Skeletal muscle cell (primary cell): ENCODE measurements at regions not wholly inside any gene's neighbourhood (a gene's known extent, or its start where the extent isn't known, plus 50 kb on each side); places are given as distances from the start of the nearest gene placed in this dataset.

Experiments
- DNase-seq: peaks from one replicate; pipeline ENCODE4 v3.0.0-alpha.2; 2010; ENCODE audit warnings: low read depth
- H3K4me3 ChIP-seq: 2 replicates; pipeline ENCODE4 v1.5.1; 2011; ENCODE audit warnings: low read depth, mild to moderate bottlenecking, control low read depth, low read length, moderate library complexity

DNA sequence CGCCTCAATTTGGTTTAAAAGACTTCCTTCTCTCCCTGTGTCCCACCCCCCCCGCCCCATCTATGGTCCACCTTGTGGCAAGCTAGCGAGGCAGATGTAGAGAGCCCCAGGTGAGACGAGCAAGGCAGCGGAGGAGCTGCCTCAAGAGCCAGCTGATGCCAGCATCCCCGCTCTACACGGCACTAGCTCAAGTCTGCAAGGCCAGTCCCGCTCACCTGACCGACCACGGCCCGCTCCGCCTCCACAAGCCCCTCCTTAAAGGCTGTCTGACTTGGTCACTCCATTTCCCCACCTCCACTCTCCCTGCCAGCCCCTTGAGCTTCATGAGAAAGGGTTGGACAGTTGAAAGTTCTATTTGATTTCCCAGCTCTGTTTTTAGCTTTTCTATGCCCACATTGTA lies 56.2 kb upstream of the IGF1R start:
- no peak overlapping the region for H3K4me3 ChIP-seq
- DNase-seq = no peak

DNA sequence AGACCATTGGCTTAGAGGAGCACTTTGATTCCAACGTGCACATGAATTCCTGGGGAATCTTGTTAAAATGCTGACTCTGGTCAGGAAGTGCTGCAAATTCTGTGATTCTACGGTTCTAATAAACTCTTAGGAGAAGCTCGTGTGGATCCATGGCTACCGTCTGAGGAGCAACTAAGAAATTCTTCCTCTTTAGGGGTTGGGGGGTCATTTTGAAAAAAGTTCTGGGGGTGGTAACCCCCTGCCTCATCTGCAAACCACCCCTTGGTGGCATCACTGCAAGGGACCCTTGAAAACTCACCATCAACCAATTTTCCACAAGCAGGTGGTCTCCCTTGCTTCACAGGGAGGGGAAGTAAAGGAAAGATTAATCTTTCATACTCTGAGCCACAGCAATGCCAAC lies 52.2 kb upstream of the IGF1R start:
- H3K4me3 ChIP-seq = no peak overlapping the region
- no peak for DNase-seq

DNA sequence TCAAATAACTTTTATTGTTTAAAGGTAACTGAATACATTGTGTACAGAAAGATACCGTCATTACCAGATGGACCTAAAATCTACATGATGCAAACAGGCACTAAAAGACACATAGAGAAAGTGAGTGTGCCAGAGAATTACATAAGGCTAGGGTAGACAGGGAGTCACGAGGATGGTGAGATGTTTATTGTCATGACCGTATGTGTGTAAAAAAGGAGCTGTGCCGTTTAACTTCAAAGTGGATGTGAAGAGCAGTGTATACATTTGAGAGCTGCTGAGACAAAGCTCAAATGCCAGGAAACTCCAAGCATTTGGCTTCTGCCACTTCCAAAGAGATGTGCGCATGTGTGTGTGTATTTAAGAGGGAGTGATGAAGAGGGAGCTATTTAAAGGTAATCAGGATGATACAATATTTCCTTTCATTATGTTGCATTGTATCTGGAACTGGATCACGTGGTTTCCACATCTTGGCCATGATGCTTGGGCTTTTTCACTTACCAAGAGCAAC lies 51.4 kb upstream of the IGF1R start:
- no peak for DNase-seq
- H3K4me3 ChIP-seq = no peak overlapping the region

DNA sequence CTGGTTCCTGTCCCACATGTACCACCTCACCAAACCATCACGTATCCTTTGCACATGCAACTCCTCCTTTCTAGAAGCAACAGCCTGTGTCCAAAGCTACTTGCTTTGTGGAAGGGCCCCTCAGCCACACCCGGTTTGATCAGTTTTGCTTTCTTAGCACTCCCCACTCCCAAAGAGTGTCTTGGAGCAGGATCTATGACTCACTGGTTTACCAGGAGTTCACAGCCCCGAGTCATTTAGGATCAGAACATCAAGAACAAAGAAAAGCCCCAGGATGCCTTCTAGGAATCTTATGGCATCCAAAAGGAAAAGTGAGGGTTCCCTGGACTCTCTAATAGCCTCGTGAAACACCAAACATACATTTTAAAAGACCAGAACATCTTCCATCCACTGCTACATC lies 50.7 kb upstream of the IGF1R start:
- no peak for DNase-seq
- H3K4me3 ChIP-seq = no peak overlapping the region
